Heart left ventricle (tissue), 13 donors: ENCODE measurements at regions not wholly inside any gene's neighbourhood (a gene's known extent, or its start where the extent isn't known, plus 50 kb on each side); places are given as distances from the start of the nearest gene placed in this dataset.

Experiments used
- CTCF ChIP-seq, 12 donors: fragments of 200-600 bp; sonication (generic) in 4 of 12; IDR thresholded peaks; one replicate each; pipeline versions ENCODE4 v1.5.0 to v1.8.0; 2018 to 2022; ENCODE audit warnings: antibody characterized with exemption in 12 of 12, mild to moderate bottlenecking in 5 of 12
- POLR2A ChIP-seq, 2 donors: fragments of 450-650 bp; IDR thresholded peaks; one replicate each; pipeline ENCODE4 v1.6.1; 2017; ENCODE audit warnings: antibody characterized with exemption in 2 of 2, mild to moderate bottlenecking in 2 of 2, moderate library complexity in 2 of 2
- donor health status: ischemic (EF 13 %, LVEDD 7.1; RV severe dilation, severe dysfunction).
- donor health status: DM: no; HTN: yes; CAD: no.
- donor health status: DM: no; HTN: no; CAD: no.
- donor health status: ischemic (EF 25% LVEDD 6.9; RV normal size, moderate dysfunction).
- donor health status: ischemic (EF 25% LVEDD 5.7; RV mildly dilated, moderate dysfunction).
- donor health status: ischemic (EF 35%, LVEDD 5.7; RV mildly dilated, moderate dysfunction).
- donor health status: nonischemic (EF 11% LVEDD 7.7; RV severe dilation, severe dysfunction).
- donor health status: DM: yes; HTN: yes; CAD: no.
- donor health status: PGD.
- donor health status: ischemic (EF 29% LVEDD 5.4; RV normal size, mild dysfunction).
- donor health status: nonischemic (EF 23%, LVEDD 6.1; RV moderate dilation, normal function).

DNA sequence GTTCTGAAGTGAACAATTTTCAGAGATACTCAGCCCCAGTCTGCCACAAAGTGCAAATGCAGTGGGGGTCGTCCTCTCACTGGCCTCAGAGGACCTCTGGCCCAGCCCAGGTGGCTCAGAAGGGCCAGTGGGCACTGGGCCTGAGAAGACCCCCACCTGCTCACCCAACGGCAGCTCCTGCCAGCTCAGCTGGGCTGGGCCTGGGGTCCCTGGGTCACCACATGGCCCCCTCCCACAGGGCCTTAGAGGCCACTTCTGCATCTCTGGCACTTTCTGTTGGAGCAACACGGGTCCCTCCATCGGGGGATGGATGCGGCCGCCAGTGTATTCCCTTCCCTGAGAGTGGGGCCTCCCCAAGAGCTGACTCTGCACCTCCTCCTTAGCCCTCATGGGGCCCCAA lies 262.7 kb upstream of the KCNH8 start:
- no peak for TF ChIP-seq CTCF (IDR thresholded peaks at IDR 0.05)
- TF ChIP-seq POLR2A (IDR thresholded peaks at IDR 0.05), result no peak
